ENCODE measurements at regions not wholly inside any gene's neighbourhood (a gene's known extent, or its start where the extent isn't known, plus 50 kb on each side); places are given as distances from the start of the nearest gene placed in this dataset.

DNA sequence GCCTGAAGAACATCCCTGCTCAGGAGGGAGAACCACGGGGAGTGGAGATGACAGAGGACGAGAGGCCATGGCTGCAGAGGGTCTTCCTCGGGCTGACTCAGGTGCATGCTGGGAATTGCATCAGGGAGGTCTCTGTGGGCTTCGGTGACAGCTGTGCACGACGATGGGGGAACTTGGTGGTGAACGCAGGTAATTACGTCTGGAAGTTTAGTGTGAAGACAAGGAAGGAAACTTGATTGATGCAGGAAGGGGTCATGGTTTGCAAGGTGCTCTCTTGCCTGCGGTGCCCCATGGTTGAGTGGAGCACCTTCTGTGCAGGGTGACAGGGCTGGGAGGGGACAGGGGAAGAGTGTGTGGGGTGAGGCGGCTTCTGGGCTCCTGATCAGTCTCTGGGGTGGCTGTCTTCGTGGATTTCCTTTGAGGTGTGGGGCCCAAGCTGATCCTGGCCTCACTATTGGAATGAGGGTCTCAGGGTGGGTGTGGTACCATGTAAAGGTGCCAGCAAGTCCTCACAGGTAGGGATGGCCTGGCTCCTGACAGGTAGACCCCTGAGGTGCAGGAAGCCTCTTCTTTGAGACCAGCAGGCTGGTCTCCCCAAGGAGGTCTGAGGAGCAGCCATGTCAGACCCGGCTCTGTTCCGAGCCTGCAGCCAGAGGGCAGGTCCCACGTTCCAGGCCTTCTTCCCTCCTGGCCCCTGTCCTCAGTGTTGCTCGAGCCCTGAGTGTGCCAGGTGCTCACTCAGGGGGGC, 1020.1 kb downstream of the TBC1D22A start:
- TF ChIP-seq ESRRG (CRISPR knock-in tag; IDR thresholded peaks at IDR 0.05) (no peak), ZFP3 (CRISPR knock-in tag; IDR thresholded peaks at IDR 0.05) (no peak), CSRNP3 (CRISPR knock-in tag; IDR thresholded peaks at IDR 0.05) (no peak), SNAI2 (CRISPR knock-in tag; IDR thresholded peaks at IDR 0.05) (no peak), ISL1 (CRISPR knock-in tag; IDR thresholded peaks at IDR 0.05) (no peak)
- TF ChIP-seq, protein P1, sequence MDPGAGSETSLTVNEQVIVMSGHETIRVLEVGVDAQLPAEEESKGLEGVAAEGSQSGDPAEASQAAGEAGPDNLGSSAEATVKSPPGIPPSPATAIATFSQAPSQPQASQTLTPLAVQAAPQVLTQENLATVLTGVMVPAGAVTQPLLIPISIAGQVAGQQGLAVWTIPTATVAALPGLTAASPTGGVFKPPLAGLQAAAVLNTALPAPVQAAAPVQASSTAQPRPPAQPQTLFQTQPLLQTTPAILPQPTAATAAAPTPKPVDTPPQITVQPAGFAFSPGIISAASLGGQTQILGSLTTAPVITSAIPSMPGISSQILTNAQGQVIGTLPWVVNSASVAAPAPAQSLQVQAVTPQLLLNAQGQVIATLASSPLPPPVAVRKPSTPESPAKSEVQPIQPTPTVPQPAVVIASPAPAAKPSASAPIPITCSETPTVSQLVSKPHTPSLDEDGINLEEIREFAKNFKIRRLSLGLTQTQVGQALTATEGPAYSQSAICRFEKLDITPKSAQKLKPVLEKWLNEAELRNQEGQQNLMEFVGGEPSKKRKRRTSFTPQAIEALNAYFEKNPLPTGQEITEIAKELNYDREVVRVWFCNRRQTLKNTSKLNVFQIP (CRISPR knock-in tag; IDR thresholded peaks at IDR 0.05; ENCODE audit: borderline replicate concordance, low read depth) = no peak

Data from SK-N-SH treated with all-trans-retinoic acid at 6 μM for 48 hours (cell line).